BLaER1 treated with 17β-estradiol and CSF1 and Interleukin-3, amounts not matched to agents 10 nM and 100 nM (cell line): ENCODE measurements at regions not wholly inside any gene's neighbourhood (a gene's known extent, or its start where the extent isn't known, plus 50 kb on each side); places are given as distances from the start of the nearest gene placed in this dataset.
A peak's percentile ranks its signal among the peaks of the same experiment; 100 is the strongest.

Source experiments
- H3K27ac ChIP-seq, 11 experiments: shearing (Covaris generic); formaldehyde crosslinking; 2 replicates each; pipeline ENCODE4 v1.8.1; 2022
- H3K27me3 ChIP-seq, 11 experiments: shearing (Covaris generic); formaldehyde crosslinking; 2 replicates each; pipeline ENCODE4 v1.8.1; 2022
- H3K36me3 ChIP-seq, 11 experiments: shearing (Covaris generic); formaldehyde crosslinking; 2 replicates each; pipeline ENCODE4 v1.8.1; 2022
- H3K4me1 ChIP-seq, 10 experiments: shearing (Covaris generic); formaldehyde crosslinking; 2 replicates each; pipeline ENCODE4 v1.8.1; 2022
- H3K4me2 ChIP-seq, 11 experiments: shearing (Covaris generic); formaldehyde crosslinking; 2 replicates each; pipeline ENCODE4 v1.8.1; 2022
- H3K4me3 ChIP-seq, 10 experiments: shearing (Covaris generic); formaldehyde crosslinking; 2 replicates each; pipeline ENCODE4 v1.8.1; 2022
- H3K9ac ChIP-seq, 11 experiments: shearing (Covaris generic); formaldehyde crosslinking; 2 replicates each; pipeline ENCODE4 v1.8.1; 2022
- H3K9me3 ChIP-seq, 11 experiments: shearing (Covaris generic); formaldehyde crosslinking; replicated peaks in 1 of 11; 2 replicates each; pipeline ENCODE4 v1.8.1; 2022
- H4K20me1 ChIP-seq, 11 experiments: shearing (Covaris generic); formaldehyde crosslinking; 2 replicates each; pipeline ENCODE4 v1.8.1; 2022
- Cebpa-rat ChIP-seq, 11 experiments: shearing (Covaris generic); IDR thresholded peaks; 2 replicates each; pipeline ENCODE4 v1.8.1; 2022

DNA sequence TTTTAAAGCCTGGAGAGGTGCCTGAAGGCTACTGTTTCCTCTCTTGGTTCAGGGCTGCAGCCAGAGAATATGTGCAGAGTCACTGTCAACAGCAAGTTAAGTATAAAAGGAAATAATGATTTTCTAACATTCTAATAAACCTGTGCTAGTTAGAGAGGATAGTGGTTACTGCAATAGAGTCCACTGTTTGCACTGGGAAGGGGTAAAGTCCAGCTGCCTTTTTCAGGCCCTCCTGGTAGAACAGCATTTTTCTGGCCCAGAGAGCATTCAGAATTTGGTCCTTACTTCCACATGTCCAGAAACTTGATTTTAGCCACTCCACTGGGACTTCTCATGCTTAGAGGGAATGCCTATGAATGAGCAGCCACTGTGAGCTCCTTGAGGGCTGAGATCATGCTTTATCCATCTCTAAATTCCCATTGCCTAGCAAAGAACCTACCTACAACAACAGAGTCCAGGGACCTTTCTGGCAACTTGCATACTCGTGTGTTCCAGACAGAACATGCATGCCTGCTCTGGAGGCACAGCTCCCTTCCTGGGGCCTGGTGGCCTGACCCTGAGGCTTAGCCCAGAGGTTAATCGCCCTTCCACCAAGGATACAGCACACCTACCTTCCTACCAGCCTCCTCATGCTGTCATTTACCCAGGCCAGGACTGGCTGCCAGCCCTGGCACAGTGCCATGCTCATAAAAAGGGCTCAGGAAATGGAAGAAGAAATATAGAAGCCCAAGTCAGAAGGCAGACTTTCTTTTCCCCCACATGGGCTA lies 50.3 kb upstream of the ATP13A3 start:
- Histone ChIP-seq H3K4me1 (peaks cover 0 to 47% (median 10%) of the 10 kb centered on the region in 10 experiments; a peak in 17 of 20 replicates), H3K9me3 (peaks cover 23 to 34% (median 33%) of the 10 kb centered on the region in 11 experiments), H3K4me3 (no peak overlapping the region), H3K27ac (no peak overlapping the region), H3K27me3 (no peaks in the 10 kb centered on the region), H3K36me3 (peaks cover 0 to 7% (median 0%) of the 10 kb centered on the region in 11 experiments; a peak in 2 of 22 replicates), H3K4me2 (peak overlapping the region in 10 of 11 experiments; percentile 0 to 66 (median 21); a peak in 12 of 22 replicates), H4K20me1 (no peaks in the 10 kb centered on the region), H3K9ac (peak overlapping the region in 2 of 11 experiments; percentile 38 to 40; a peak in 2 of 22 replicates)
- TF ChIP-seq Cebpa-rat (IDR thresholded peaks at IDR 0.05) = no peak
